GM21360 (cell line): ENCODE measurements at regions not wholly inside any gene's neighbourhood (a gene's known extent, or its start where the extent isn't known, plus 50 kb on each side); places are given as distances from the start of the nearest gene placed in this dataset.

Experiments
- ATAC-seq: cut with Tn5 transposase; IDR thresholded peaks from one replicate; pipeline ENCODE4 v1.9.1; 2021; ENCODE audit warnings: mild to moderate bottlenecking, moderate library complexity; ENCODE audit not compliant: unreplicated experiment

GRCh38 chr7:84821671-84822534, 365.0 kb downstream of the SEMA3D start:
- no peak for ATAC-seq

GRCh38 chr7:84820481-84820880, 366.4 kb downstream of the SEMA3D start:
- ATAC-seq: no peak

GRCh38 chr7:84817016-84817415, 369.8 kb downstream of the SEMA3D start:
- no peak for ATAC-seq

- ATAC-seq: no peak
These were observed 373.5 kb downstream of the SEMA3D start for GRCh38 chr7:84813376-84813775.

- ATAC-seq: no peak
These were observed 374.8 kb downstream of the SEMA3D start for GRCh38 chr7:84812021-84812420.

- ATAC-seq: no peak
These were observed 375.5 kb downstream of the SEMA3D start for GRCh38 chr7:84811362-84811761.

GRCh38 chr7:84809877-84810276, 377.0 kb downstream of the SEMA3D start:
- ATAC-seq: no peak

- ATAC-seq: no peak
These were observed 382.9 kb downstream of the SEMA3D start for GRCh38 chr7:84803979-84804378.

GRCh38 chr7:84801396-84801795, 385.5 kb downstream of the SEMA3D start:
- no peak for ATAC-seq

GRCh38 chr7:84800846-84801245, 386.0 kb downstream of the SEMA3D start:
- ATAC-seq: no peak

GRCh38 chr7:84799106-84799505, 387.8 kb downstream of the SEMA3D start:
- no peak for ATAC-seq

- no peak for ATAC-seq
These were observed 394.5 kb downstream of the SEMA3D start for GRCh38 chr7:84792231-84792893.

- no peak for ATAC-seq
These were observed 396.0 kb downstream of the SEMA3D start for GRCh38 chr7:84790882-84791281.

GRCh38 chr7:84786073-84786472, 400.8 kb downstream of the SEMA3D start:
- ATAC-seq: no peak

- no peak for ATAC-seq
These were observed 402.4 kb downstream of the SEMA3D start for GRCh38 chr7:84784450-84784849.

GRCh38 chr7:84783141-84783778, 403.6 kb downstream of the SEMA3D start:
- no peak for ATAC-seq

GRCh38 chr7:84781838-84782237, 405.0 kb downstream of the SEMA3D start:
- no peak for ATAC-seq

GRCh38 chr7:84780158-84781124, 406.4 kb downstream of the SEMA3D start:
- no peak for ATAC-seq

- no peak for ATAC-seq
These were observed 429.1 kb downstream of the SEMA3D start for GRCh38 chr7:84757761-84758160.

- no peak for ATAC-seq
These were observed 440.5 kb downstream of the SEMA3D start for GRCh38 chr7:84746353-84746752.

- no peak for ATAC-seq
These were observed 442.5 kb downstream of the SEMA3D start for GRCh38 chr7:84744385-84744784.
